SK-N-SH (cell line): ENCODE measurements at regions not wholly inside any gene's neighbourhood (a gene's known extent, or its start where the extent isn't known, plus 50 kb on each side); places are given as distances from the start of the nearest gene placed in this dataset.
"Not testable (repeated sequence)": the region's sequence is repeated elsewhere in the genome, so short reads cannot be mapped to it uniquely, and the experiment has no call there.

Source experiments
- CTCF ChIA-PET: fragments of 300-600, 350-600 bp; formaldehyde crosslinking; extraction: SDS; loops from one replicate; lab custom pipeline; 2021; lab: Yijun Ruan, JAX
- POLR2A ChIA-PET: fragments of 350-600 bp; sonication (Branson Sonifier 250); formaldehyde crosslinking; extraction: SDS; loops from one replicate; lab custom pipeline; 2020; ENCODE audit warnings: antibody characterized with exemption, inconsistent platforms; lab: Yijun Ruan, JAX
- DNase-seq: peaks from one replicate; pipeline ENCODE4 v3.0.0; 2012
- H2AFZ ChIP-seq: fragments of 200-600 bp; sonication (generic); 2 replicates; pipeline ENCODE4 v1.8.1; 2016; ENCODE audit warnings: antibody characterized with exemption, mild to moderate bottlenecking, low read depth
- H3F3A ChIP-seq: fragments of 200-600 bp; sonication (generic); replicated peaks from 2 replicates; pipeline ENCODE3; 2016; ENCODE audit warnings: antibody characterized with exemption, mild to moderate bottlenecking; ENCODE audit not compliant: insufficient read depth
- H3K27ac ChIP-seq, 2 experiments: fragments of 200-500 bp in 1 of 2; fragments of 200-600 bp in 1 of 2; sonication (Bioruptor generic) in 1 of 2; sonication (generic), shearing (Covaris generic) in 1 of 2; 2 replicates each; pipeline versions ENCODE4 v1.5.1 to v1.6.1; 2014 to 2016; ENCODE audit warnings: low read depth in 2 of 2, inconsistent platforms in 1 of 2, low read length in 1 of 2, mild to moderate bottlenecking in 1 of 2, mixed read lengths in 1 of 2
- H3K27me3 ChIP-seq: fragments of 200-600 bp; sonication (generic), shearing (Covaris generic); 2 replicates; pipeline ENCODE4 v1.6.1; 2016; ENCODE audit warnings: mixed run types; ENCODE audit not compliant: insufficient read depth
- H3K36me3 ChIP-seq, 2 experiments: fragments of 200-500 bp in 1 of 2; fragments of 200-600 bp in 1 of 2; sonication (Bioruptor generic) in 1 of 2; sonication (generic) in 1 of 2; replicated peaks in 1 of 2; 2 replicates each; pipeline versions ENCODE3 to v1.5.1; 2014 to 2016; ENCODE audit warnings: low read length in 1 of 2, mild to moderate bottlenecking in 1 of 2; ENCODE audit not compliant: insufficient read depth in 2 of 2, control insufficient read depth in 1 of 2
- H3K4me1 ChIP-seq, 2 experiments: fragments of 200-500 bp in 1 of 2; fragments of 200-600 bp in 1 of 2; sonication (Bioruptor generic) in 1 of 2; sonication (generic), shearing (Covaris generic) in 1 of 2; 2 replicates each; pipeline versions ENCODE4 v1.5.1 to v1.6.1; 2014 to 2016; ENCODE audit warnings: low read depth in 1 of 2, low read length in 1 of 2, mixed run types in 1 of 2; ENCODE audit not compliant: insufficient read depth in 2 of 2, control insufficient read depth in 1 of 2
- H3K4me2 ChIP-seq: fragments of 200-600 bp; sonication (generic), shearing (Covaris generic); 2 replicates; pipeline ENCODE4 v1.6.1; 2017; ENCODE audit warnings: mixed run types
- H3K4me3 ChIP-seq, 2 experiments: fragments of 200-500 bp in 1 of 2; fragments of 200-600 bp in 1 of 2; sonication (Bioruptor generic) in 1 of 2; sonication (generic), shearing (Covaris generic) in 1 of 2; 2 replicates each; pipeline versions ENCODE4 v1.5.1 to v1.8.1; 2014 to 2016; ENCODE audit warnings: low read depth in 2 of 2, inconsistent platforms in 1 of 2, low read length in 1 of 2, mild to moderate bottlenecking in 1 of 2, mixed read lengths in 1 of 2, moderate library complexity in 1 of 2
- H3K79me2 ChIP-seq: fragments of 200-600 bp; sonication (generic); 2 replicates; pipeline ENCODE4 v1.8.1; 2017; ENCODE audit warnings: mild to moderate bottlenecking; ENCODE audit not compliant: insufficient read depth
- H3K9ac ChIP-seq: fragments of 200-600 bp; sonication (generic); 2 replicates; pipeline ENCODE4 v1.6.1; 2017; ENCODE audit warnings: mixed run types
- H3K9me2 ChIP-seq: fragments of 200-600 bp; sonication (generic); 2 replicates; pipeline ENCODE4 v1.6.1; 2017; ENCODE audit warnings: mixed run types
- H3K9me3 ChIP-seq: fragments of 200-600 bp; sonication (generic); 2 replicates; pipeline ENCODE4 v1.6.1; 2017; ENCODE audit warnings: mixed run types, mild to moderate bottlenecking, moderate library complexity
- H4K20me1 ChIP-seq: fragments of 200-600 bp; sonication (generic); 2 replicates; pipeline ENCODE4 v1.6.1; 2017; ENCODE audit warnings: mild to moderate bottlenecking, mixed run types; ENCODE audit not compliant: insufficient read depth
- CHD2 ChIP-seq: fragments of 150-350 bp; IDR thresholded peaks from 2 replicates; pipeline ENCODE4 v1.6.1; 2018; ENCODE audit warnings: low read length; ENCODE audit not compliant: partially characterized antibody
- ELF1 ChIP-seq: IDR thresholded peaks from 2 replicates; pipeline ENCODE4 v1.4.0; 2012
- EP300 ChIP-seq, 2 experiments: IDR thresholded peaks; 2 replicates each; pipeline versions ENCODE4 v1.4.0 to v1.6.1; 2012; ENCODE audit warnings: borderline replicate concordance in 1 of 2, low read depth in 1 of 2, low read length in 1 of 2
- FOSL2 ChIP-seq: IDR thresholded peaks from 2 replicates; pipeline ENCODE4 v1.4.0; 2012; ENCODE audit warnings: low read depth, mild to moderate bottlenecking, moderate library complexity, borderline replicate concordance
- FOXJ3 ChIP-seq: sonication (generic); formaldehyde crosslinking; IDR thresholded peaks from 2 replicates; pipeline ENCODE4 v1.5.1; 2020; ENCODE audit warnings: mild to moderate bottlenecking, missing genetic modification reagents
- FOXM1 ChIP-seq: IDR thresholded peaks from 2 replicates; pipeline ENCODE4 v1.4.0; 2012; ENCODE audit warnings: low read depth, mild to moderate bottlenecking
- JUND ChIP-seq: IDR thresholded peaks from 2 replicates; pipeline ENCODE4 v1.4.0; 2012
- MXI1 ChIP-seq: IDR thresholded peaks from 2 replicates; pipeline ENCODE4 v1.6.1; 2012; ENCODE audit warnings: mild to moderate bottlenecking, low read depth, low read length, improper control_type of control experiment
- POLR2AphosphoS5 ChIP-seq: IDR thresholded peaks from 2 replicates; pipeline ENCODE4 v1.6.1; 2012; ENCODE audit warnings: low read depth, low read length
- RAD21 ChIP-seq: IDR thresholded peaks from 2 replicates; pipeline ENCODE4 v1.6.1; 2012; ENCODE audit warnings: mild to moderate bottlenecking, low read length
- RCOR1 ChIP-seq: fragments of 150-350 bp; IDR thresholded peaks from 2 replicates; pipeline ENCODE4 v1.6.1; 2017; ENCODE audit warnings: antibody characterized with exemption, low read length
- RXRA ChIP-seq: IDR thresholded peaks from 2 replicates; pipeline ENCODE4 v1.4.0; 2012; ENCODE audit warnings: low read depth, mild to moderate bottlenecking, borderline replicate concordance
- SIN3A ChIP-seq: IDR thresholded peaks from 2 replicates; pipeline ENCODE4 v1.6.1; 2012; ENCODE audit warnings: low read depth, mild to moderate bottlenecking, low read length, moderate library complexity, borderline replicate concordance
- TAF1 ChIP-seq: IDR thresholded peaks from 2 replicates; pipeline ENCODE4 v1.6.1; 2012; ENCODE audit warnings: low read depth, mild to moderate bottlenecking, low read length, moderate library complexity, borderline replicate concordance
- TCF12 ChIP-seq: IDR thresholded peaks from 2 replicates; pipeline ENCODE4 v1.4.0; 2012
- WGBS: methylation state at CpG from one replicate; pipeline ENCODE4 v1.1.6; 2017; ENCODE audit warnings: low lambda C conversion rate; 5-methylcytosine and 5-hydroxymethylcytosine counted together
- TF ChIP-seq, protein P1 (sequence below): IDR thresholded peaks from 2 replicates; pipeline ENCODE4 v1.6.1; 2012; ENCODE audit warnings: mild to moderate bottlenecking, low read depth, low read length, moderate library complexity
- TF ChIP-seq, protein P2 (sequence below): IDR thresholded peaks from 2 replicates; pipeline ENCODE4 v1.4.0; 2012; ENCODE audit warnings: low read depth, borderline replicate concordance
- TF ChIP-seq, protein P3 (sequence below): IDR thresholded peaks from 2 replicates; pipeline ENCODE4 v1.4.0; 2012; ENCODE audit warnings: low read depth, borderline replicate concordance

DNA sequence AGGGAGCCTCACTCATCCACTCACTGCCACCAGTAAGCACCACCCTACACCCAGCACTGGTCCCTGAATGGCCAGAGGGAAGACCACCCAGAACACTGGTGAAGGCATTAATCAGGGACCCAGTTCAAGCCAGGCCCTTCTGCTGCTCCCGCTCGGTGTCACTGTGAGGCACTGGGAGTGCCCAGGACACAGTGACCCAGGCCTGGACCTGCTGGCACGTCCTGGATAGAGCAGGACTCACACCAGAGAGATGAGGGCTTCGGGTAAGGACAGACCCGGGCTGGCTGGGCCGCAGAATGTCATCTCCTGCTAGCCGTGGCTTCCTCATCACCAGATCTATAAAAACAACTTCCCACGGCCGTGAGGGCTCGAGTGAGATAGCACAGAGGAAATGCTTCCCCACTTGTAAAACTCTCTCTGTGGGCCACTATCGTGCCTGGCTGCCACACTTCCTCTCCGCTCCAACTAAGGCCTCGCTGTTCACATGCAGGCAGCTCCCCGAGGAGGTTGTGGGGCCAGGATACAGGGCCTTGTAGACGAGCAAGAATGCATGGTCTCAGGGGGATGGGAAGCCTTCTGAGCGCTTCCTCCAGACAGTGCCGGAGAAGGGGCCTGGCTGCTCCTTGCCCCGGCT, 158.1 kb downstream of the NPIPB11 start:
- H3K36me3 ChIP-seq, H3K9me3 ChIP-seq, H3K27me3 ChIP-seq, H3K4me1 ChIP-seq, H3F3A ChIP-seq, H3K9me2 ChIP-seq, H4K20me1 ChIP-seq, POLR2A ChIA-PET, H3K27ac ChIP-seq, CTCF ChIA-PET, DNase-seq, H3K79me2 ChIP-seq, H2AFZ ChIP-seq, H3K4me3 ChIP-seq, H3K4me2 ChIP-seq, H3K9ac ChIP-seq: not testable (repeated sequence)
- 91% methylated on average over 13 of the region's 18 CpGs for WGBS

DNA sequence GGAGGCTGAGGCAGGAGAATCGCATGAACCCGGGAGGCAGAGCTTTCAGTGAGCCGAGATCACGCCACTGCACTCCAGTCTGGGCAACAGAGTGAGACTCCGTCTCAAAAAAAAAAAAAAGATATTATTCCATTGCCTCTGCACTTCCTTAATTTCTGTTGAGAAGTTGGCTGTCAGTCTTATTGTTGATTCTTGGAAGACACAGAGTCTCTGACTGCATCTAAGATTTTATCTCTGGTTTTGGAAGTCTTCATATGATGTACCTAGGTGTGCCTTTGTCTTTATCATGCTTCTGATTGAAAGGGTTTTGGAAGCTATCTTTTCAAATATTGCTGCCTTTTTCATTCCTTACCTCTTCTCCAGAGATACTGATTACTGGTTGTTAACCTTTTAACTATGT, 160.4 kb downstream of the NPIPB11 start:
- H3K79me2 ChIP-seq, H3K4me1 ChIP-seq, H3K9ac ChIP-seq, H4K20me1 ChIP-seq, H3F3A ChIP-seq, H3K27ac ChIP-seq, DNase-seq, CTCF ChIA-PET, H3K4me3 ChIP-seq, POLR2A ChIA-PET, H3K9me3 ChIP-seq, H3K4me2 ChIP-seq, H2AFZ ChIP-seq, H3K27me3 ChIP-seq, H3K9me2 ChIP-seq, H3K36me3 ChIP-seq: not testable (repeated sequence)
- 58% methylated on average over 5 of the region's 5 CpGs for WGBS

DNA sequence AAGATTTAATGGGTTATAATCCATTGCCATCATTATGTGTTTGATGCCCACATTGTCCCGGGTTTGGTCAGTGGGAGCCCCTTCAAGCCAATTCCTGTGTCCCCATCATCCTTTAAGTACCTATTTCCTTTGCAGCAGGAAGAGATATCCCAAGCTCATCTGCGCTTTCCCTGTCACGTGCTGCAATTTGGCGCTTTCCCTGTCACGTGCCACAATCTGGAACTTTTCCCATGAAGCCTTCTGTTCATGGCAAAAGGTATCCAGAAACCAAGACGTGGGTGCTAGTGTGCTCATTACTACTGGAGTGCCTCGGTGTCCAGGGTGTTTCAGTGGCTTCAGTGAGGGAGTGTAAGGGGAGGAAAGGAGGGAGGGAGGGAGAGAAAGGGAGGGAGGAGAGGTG, 168.5 kb downstream of the NPIPB11 start:
- H3K4me1 ChIP-seq, result no peaks in the 10 kb centered on the region
- no peaks in the 10 kb centered on the region for H3K36me3 ChIP-seq
- no peaks in the 10 kb centered on the region; the same call in 1 of the 2 replicates for H3K27me3 ChIP-seq
- 61% methylated on average over 7 of the region's 7 CpGs for WGBS
- no peak overlapping the region for H3K4me3 ChIP-seq
- H3K9me3 ChIP-seq, result no peaks in the 10 kb centered on the region
- no peaks in the 10 kb centered on the region for H3K9me2 ChIP-seq
- CTCF ChIA-PET, result no interaction called here
- H3K9ac ChIP-seq, result no peak overlapping the region
- H3K79me2 ChIP-seq, result no peaks in the 10 kb centered on the region
- H3K27ac ChIP-seq, result no peak overlapping the region
- no peaks in the 10 kb centered on the region for H3F3A ChIP-seq
- DNase-seq, result no peak
- no peak overlapping the region for H2AFZ ChIP-seq
- H3K4me2 ChIP-seq, result no peak overlapping the region
- POLR2A ChIA-PET, result no interaction called here
- H4K20me1 ChIP-seq, result no peaks in the 10 kb centered on the region
- TF ChIP-seq POLR2AphosphoS5, result no peak
- TF ChIP-seq FOXJ3 (CRISPR knock-in tag), result no peak
- TF ChIP-seq TCF12, result no peak
- no peak for TF ChIP-seq FOXM1
- TF ChIP-seq, protein P1, sequence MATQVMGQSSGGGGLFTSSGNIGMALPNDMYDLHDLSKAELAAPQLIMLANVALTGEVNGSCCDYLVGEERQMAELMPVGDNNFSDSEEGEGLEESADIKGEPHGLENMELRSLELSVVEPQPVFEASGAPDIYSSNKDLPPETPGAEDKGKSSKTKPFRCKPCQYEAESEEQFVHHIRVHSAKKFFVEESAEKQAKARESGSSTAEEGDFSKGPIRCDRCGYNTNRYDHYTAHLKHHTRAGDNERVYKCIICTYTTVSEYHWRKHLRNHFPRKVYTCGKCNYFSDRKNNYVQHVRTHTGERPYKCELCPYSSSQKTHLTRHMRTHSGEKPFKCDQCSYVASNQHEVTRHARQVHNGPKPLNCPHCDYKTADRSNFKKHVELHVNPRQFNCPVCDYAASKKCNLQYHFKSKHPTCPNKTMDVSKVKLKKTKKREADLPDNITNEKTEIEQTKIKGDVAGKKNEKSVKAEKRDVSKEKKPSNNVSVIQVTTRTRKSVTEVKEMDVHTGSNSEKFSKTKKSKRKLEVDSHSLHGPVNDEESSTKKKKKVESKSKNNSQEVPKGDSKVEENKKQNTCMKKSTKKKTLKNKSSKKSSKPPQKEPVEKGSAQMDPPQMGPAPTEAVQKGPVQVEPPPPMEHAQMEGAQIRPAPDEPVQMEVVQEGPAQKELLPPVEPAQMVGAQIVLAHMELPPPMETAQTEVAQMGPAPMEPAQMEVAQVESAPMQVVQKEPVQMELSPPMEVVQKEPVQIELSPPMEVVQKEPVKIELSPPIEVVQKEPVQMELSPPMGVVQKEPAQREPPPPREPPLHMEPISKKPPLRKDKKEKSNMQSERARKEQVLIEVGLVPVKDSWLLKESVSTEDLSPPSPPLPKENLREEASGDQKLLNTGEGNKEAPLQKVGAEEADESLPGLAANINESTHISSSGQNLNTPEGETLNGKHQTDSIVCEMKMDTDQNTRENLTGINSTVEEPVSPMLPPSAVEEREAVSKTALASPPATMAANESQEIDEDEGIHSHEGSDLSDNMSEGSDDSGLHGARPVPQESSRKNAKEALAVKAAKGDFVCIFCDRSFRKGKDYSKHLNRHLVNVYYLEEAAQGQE, result no peak
- TF ChIP-seq, protein P2, sequence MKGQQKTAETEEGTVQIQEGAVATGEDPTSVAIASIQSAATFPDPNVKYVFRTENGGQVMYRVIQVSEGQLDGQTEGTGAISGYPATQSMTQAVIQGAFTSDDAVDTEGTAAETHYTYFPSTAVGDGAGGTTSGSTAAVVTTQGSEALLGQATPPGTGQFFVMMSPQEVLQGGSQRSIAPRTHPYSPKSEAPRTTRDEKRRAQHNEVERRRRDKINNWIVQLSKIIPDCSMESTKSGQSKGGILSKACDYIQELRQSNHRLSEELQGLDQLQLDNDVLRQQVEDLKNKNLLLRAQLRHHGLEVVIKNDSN, result no peak
- TF ChIP-seq, protein P3, sequence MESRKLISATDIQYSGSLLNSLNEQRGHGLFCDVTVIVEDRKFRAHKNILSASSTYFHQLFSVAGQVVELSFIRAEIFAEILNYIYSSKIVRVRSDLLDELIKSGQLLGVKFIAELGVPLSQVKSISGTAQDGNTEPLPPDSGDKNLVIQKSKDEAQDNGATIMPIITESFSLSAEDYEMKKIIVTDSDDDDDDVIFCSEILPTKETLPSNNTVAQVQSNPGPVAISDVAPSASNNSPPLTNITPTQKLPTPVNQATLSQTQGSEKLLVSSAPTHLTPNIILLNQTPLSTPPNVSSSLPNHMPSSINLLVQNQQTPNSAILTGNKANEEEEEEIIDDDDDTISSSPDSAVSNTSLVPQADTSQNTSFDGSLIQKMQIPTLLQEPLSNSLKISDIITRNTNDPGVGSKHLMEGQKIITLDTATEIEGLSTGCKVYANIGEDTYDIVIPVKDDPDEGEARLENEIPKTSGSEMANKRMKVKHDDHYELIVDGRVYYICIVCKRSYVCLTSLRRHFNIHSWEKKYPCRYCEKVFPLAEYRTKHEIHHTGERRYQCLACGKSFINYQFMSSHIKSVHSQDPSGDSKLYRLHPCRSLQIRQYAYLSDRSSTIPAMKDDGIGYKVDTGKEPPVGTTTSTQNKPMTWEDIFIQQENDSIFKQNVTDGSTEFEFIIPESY, result no peak
- no peak for TF ChIP-seq EP300 (IDR thresholded peaks at IDR 0.05; ENCODE audit: borderline replicate concordance in 1 of 2, low read depth in 1 of 2, low read length in 1 of 2)
- no peak for TF ChIP-seq RAD21
- no peak for TF ChIP-seq CHD2
- no peak for TF ChIP-seq RCOR1
- no peak for TF ChIP-seq TAF1
- TF ChIP-seq FOSL2, result no peak
- TF ChIP-seq MXI1, result no peak
- TF ChIP-seq JUND, result no peak
- no peak for TF ChIP-seq SIN3A
- no peak for TF ChIP-seq RXRA
- TF ChIP-seq ELF1, result no peak
